ENCODE measurements at regions not wholly inside any gene's neighbourhood (a gene's known extent, or its start where the extent isn't known, plus 50 kb on each side); places are given as distances from the start of the nearest gene placed in this dataset.

DNA sequence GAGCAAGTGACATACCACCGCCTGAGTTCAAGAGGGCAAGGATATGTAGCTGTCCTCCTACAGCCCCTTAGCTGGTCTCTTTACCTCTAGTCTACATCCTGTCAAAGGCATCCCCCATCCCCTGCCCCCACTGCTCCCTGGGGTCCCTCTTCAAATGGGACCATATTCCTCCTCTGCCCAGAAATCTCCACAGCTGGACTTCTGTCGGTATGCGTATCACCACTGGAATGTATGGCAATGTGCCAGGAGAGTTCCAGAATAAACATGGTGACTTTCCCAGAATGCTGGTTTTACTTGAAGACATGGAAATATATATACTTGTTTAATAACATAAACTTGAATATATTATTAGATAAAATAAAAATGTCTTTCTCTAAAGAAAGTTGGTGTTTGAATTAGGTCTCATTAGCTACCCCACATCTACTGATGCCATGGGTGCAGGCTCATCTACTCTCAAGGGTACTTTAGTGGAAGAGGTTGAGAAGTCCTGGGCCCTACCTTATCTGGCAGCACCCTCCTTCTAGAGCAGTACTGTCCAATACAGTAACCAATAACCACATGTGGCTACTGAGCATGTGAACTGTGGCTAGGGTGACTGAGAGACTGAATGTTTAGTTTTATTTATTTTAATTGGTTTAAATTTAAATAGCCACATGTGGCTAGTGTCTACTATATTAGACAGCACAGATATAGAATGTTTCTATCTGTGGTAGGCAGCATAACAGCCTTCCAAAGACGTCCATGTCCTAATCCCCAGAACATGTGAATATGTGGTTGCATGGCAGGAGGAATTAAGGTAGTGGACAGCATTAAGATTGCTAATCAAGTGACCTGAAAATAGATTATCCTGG is 181.7 kb upstream of the SLC30A5 start:
- no peak for DNase-seq (ENCODE audit: low read depth in 2 of 3, low spot score in 1 of 3)

DNA sequence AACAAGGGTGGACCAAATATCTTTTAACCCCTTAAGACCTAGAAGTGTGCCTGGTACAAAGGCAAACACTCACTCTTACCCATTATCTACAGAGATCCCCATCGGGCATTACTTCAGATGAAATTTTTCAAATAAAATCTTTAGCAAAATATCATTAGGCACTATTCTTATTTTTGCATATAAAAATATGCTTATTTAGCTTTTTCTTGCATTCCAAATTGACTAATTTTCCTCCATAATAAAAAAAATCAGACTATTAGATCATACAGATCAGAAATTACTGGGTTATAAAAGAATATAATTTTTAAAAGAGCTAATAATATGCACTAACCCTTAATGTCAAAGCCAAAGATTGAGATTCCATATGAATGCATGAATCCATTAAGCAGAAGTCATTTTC is 178.7 kb upstream of the SLC30A5 start:
- no peak for DNase-seq (ENCODE audit: low read depth in 2 of 3, low spot score in 1 of 3)

DNA sequence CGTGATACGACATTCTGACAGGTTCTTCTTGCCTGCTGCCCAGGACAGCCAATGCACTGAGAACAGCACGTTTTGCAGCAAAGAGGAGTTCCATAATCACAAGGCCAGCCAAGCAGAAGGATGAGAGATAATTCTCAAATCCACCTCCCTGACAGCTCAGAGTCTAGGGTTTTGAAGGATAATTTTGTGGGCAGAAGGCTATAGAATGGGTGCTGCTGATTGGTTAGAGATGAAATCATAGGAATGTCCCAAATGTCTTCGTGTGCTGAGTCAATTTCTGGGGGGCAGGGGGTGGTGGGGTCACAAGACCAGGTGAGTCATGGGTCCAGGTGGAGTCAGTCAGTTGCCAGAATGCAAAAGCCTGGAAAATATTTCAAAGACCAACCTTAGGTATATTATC is 175.5 kb upstream of the SLC30A5 start:
- no peak for DNase-seq (ENCODE audit: low read depth in 2 of 3, low spot score in 1 of 3)

DNA sequence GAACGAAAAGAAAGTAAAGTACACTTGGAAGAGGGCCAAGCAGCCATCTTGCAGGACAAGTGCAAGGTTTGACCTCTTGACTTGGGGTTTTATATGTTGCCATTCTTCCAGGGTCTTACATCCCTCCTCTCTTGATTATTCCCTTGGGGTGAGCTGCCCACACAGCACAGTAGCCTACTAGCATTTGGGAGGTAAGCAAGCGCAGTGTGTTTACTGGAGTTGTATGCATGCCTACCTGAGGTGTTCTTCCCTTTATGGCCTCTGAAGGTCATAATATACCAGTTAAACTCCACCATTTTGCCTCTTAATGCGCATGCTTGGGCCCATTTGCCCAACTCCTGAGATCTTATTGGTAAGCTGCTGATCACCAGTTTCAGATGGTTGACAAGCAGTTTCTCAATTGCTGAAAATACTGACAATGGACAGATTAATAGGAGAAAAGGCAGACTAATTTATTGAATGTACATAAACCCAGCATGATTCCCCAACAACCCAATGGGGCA is 173.8 kb upstream of the SLC30A5 start:
- no peak for DNase-seq (ENCODE audit: low read depth in 2 of 3, low spot score in 1 of 3)

DNA sequence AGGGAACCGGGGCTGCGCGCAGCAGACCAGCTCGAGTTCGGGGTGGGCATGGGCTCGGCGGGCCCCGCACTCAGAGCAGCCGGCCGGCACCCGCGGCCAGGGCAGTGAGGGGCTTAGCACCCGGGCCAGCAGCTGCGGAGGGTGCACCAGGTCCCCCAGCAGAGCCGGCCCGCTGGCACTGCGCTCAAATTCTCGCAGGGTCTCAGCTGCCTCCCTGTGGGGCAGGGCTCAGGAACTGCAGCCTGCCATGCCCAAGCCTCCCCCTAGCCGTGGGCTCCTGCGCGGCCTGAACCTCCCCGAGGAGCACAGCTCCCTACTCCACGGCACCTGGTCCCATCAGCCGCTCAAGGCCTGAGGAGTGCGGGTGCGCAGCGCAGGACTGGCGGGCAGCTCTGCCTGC is 172.9 kb upstream of the SLC30A5 start:
- no peak for DNase-seq (ENCODE audit: low read depth in 2 of 3, low spot score in 1 of 3)

DNA sequence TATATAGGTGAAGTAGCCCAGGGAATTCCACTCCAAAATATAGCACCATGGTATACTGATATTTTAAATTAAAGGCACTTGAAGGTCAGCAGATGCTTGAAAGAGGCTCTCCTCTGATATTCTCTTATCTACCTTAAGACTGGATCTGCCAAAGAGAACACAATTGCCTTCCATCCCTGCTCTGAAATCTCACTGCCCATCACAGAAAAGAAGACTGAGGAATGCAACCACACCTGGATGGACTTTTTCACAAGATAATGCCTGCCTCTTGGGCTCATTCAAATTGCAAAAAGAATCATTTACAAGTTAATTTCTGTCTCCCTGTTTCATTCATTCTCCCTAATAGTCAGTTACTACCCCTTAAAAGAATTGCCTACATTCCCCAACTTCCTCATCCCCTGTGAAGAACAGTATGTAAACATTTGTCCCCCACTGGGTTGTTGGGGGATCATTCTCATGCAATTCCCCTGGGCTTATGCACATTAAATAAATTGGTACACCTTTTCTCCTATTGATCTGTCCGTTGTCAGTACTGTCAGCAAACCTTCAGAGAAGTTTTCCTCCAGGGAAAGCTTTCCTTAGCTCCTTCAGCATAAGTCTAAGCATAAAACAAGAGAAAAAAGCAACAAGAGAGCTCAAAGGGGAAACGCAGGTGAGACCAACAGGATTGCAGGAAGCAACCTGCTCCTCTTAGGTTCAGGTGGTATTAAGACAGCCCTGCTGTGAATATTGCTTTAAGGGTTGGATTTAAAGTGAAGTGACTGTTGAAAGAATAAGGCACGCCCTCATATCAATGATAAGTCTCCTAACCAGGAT is 171.4 kb upstream of the SLC30A5 start:
- DNase-seq (ENCODE audit: low read depth in 2 of 3, low spot score in 1 of 3), result no peak

DNA sequence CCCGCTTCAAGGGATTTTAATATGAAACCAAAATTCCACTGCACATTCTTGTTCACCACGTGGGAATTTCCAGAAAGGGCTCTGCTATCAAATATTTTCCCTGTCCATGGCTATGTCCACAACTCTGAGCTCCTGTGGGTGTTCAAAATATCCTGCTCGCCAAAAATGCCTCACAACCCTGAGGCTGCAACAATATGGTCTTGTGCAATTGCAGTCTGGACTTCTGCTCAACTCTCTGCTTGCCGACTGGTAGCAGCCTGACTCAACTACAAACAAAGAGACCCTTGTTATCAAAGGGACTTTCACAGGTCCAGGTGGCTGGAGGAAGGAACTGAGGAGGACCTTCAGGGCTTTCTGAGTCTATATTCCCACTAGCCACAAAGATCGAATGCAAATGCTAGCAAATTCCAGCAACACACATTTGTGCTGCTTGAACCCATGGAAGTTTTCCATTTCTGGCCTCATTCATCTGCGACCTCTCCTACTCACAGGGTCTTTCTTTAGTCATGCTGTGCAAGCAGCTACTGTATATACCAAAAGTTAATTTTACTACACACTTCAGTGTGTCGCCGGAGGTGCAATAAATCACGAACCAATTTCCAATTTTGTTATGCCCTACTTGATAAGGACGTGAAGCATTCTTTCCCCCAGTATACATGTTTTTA is 169.2 kb upstream of the SLC30A5 start:
- no peak for DNase-seq (ENCODE audit: low read depth in 2 of 3, low spot score in 1 of 3)

DNA sequence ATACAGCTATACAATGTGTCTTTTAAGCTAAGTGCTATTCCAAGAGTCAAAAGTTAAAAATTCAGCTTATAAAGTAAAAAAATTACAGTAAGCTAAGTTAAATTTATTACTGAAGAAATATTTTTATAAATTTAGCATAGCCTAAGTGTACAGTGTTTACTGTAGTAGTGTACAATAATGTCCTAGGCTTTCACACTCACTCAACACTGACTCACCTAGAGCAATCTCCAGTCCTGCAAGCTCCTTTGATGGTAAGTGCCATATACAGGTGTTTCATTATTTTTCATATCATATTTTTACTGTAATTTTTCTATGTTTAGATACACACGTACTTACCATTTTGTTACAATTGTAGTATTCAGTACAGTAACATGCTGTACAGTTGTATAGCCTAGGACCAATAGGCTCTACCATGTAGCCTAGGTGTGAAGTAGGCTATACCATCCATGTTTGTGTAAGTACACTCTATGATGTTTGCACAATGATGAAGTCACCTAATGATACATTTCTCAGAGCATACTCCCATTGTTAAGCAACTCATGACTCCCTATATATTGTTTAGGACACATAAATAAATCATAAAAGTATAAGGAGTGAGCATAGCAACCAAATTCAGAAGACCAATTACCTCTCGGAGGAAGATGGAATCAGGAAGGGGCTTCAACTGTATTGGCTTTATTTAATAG is 165.1 kb upstream of the SLC30A5 start:
- DNase-seq (ENCODE audit: low read depth in 2 of 3, low spot score in 1 of 3), result no peak

DNA sequence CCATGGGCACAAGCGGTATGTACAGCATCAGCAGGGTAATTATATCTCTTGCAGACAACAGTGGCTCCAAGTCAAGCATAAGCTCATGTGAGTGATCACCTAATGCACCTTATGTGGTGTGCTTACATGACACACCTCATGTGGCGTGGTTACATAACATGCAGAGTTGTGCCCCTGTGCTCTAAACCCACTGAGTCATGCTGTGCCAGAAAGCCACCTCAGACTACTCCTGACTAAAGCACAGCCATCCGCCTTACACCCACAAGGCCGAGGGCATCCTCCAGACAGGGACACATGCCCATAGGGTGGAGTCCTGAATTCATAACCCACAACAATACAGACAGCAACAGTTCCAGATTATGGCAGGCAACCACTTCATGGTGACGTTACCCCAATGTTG is 163.7 kb upstream of the SLC30A5 start:
- no peak for DNase-seq (ENCODE audit: low read depth in 2 of 3, low spot score in 1 of 3)

DNA sequence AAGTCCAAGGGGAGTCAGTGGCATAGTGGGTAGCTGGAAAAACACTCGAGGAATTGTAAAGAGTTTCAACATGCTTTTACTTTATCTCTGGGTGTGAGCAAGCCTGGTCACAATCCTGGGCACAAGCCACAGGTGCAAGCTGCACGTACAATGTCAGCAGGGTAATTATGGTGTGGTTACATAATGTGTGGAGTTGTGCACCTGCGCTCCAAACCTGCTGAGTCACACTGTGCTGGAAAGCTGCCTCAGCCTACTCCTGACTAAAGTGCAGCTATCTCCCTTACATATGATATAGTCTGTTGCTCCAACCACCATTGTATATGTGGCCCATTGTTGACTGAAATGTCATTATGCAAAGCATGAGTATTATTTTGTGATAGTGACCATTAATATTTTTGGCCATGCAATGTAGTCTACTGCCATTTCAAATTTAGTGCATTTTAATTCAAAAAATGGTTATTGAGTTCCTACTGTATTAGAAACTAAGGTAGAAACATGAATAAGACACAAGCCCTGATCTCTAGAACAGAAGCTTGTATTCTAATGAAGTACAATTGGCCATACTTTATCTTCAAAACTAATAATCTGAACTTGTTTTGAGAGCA is 160.9 kb upstream of the SLC30A5 start:
- DNase-seq (ENCODE audit: low read depth in 2 of 3, low spot score in 1 of 3), result no peak

DNA sequence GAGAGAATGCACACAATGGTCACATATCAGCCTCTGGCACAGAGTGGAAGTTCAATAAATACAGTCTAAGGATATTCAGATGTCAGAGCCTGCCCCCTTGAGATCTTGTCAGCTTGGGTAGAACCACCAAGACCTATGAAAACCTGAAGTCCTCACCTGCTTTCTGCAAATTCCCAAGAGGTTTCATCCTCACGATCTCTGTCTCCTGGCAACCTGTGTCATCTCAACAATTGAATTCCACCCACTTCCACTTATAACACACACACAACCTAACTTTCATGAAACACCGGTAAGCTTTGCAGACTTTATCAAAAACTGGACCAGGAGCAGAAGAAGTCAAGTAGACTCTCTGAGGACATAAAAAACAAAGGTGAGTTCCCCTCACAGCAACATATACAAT is 151.6 kb upstream of the SLC30A5 start:
- DNase-seq (ENCODE audit: low read depth in 2 of 3, low spot score in 1 of 3), result no peak

DNA sequence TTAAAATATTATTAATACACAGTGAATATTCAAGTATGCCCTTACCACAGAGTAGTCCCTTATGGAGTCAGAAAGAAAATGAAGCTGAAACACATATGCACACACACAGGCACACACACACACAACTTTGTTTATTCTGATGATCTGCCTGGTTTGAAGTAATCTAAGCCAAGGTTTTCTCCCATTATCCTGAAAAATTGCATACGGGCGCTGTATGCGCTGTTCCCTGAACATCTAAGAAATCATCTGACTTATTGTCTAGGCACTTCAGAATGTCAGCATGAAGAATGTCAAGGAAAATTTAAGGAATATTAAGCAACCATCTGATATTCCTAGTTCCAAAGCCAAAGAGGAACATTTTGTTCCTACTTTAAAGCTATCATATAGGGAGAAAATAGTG is 147.1 kb upstream of the SLC30A5 start:
- no peak for DNase-seq (ENCODE audit: low read depth in 2 of 3, low spot score in 1 of 3)

DNA sequence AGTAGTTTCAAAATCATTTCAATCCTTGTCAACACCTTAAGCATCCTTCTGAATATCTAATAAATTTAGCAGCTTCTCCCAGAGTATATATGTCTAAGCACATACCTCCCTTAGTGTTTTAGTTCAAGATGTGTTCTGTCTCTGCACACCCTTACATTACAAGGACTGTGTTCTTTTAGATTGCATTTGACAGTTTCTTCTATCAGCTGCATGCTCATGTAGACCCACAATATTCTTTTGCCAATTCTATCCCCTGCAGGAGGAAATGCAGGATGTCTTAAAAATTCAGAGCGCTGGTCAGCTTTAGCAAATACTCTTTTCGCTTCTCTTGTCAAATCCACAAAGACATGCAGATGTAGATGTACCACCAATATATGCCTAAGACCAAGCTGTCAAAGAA is 145.8 kb upstream of the SLC30A5 start:
- no peak for DNase-seq (ENCODE audit: low read depth in 2 of 3, low spot score in 1 of 3)

DNA sequence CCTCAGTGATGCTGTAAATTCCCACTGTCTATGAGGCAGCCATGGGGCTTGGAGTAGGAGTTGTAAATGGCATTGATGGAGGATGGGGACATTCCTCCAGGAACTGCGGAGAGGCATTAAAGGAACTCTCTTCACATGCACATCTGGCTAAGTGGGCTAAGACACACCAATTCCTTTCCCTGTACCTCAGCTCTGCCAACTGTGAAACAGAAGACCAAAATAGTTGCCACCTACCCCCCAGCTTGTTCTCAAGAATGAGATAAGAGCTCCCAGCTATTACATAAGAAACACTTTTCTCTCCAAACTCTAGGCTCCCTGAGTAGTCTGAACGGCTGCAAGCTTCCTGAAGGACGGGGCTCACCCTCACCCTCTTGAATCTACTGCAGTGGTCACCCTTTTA is 144.6 kb upstream of the SLC30A5 start:
- no peak for DNase-seq (ENCODE audit: low read depth in 2 of 3, low spot score in 1 of 3)

DNA sequence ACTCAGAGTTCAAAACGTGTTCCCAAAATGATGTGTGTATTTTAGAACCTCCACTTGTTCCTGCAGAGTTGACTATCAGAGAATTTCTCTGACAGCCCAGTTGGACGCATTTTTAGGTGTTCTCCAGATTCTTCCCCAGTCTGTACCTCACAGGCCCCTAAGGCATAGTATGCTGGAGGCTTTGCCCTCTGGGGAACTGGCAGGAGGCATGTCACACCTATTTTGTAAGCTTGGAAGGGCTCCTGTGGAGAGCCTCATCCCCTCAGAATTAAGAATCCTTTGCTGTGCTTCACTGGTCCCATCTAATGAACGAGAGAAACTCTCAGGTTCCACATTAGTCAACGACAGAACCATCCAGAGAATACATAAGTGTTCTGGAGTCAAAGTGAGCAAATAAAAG is 144.1 kb upstream of the SLC30A5 start:
- DNase-seq (ENCODE audit: low read depth in 2 of 3, low spot score in 1 of 3), result no peak

DNA sequence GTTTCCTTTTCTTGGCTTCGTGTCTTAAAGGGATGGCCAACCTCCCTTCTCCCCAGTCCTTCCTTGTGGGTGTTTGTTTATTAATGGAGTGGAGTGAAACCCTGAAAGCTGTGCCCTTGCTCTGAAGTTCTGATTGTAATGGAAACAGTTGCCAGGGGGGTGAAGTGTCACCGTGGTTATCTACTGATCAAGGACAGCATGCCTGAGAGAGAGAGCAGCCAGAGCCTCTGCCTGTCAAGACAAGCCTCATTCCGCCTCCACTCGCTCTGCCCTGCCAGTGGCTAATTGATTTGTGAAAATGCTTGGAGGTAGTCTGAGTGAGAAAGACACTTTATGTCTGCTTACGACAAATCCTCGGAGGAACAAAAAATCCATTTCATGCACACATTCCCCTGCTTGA is 143.7 kb upstream of the SLC30A5 start:
- DNase-seq (ENCODE audit: low read depth in 2 of 3, low spot score in 1 of 3), result no peak

DNA sequence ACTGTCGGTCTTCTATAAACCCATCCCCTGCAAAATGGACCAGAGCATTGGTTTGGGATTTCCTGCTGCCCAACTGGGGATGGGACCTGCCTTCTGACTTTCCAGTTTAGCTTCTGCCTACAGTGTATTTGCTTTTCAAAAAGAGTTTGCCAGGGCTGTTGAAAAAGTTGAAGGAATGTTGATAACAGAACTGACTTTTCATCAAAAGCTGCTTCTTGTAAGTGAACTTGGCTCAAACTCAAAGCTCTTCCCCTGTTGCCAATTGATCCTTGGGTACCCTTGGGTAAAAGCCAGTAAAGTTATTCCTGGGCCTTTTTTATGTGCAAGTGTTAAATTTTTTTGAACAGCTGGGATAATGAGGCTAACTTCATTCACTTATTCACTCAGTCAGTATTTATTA is 142.9 kb upstream of the SLC30A5 start:
- no peak for DNase-seq (ENCODE audit: low read depth in 2 of 3, low spot score in 1 of 3)

DNA sequence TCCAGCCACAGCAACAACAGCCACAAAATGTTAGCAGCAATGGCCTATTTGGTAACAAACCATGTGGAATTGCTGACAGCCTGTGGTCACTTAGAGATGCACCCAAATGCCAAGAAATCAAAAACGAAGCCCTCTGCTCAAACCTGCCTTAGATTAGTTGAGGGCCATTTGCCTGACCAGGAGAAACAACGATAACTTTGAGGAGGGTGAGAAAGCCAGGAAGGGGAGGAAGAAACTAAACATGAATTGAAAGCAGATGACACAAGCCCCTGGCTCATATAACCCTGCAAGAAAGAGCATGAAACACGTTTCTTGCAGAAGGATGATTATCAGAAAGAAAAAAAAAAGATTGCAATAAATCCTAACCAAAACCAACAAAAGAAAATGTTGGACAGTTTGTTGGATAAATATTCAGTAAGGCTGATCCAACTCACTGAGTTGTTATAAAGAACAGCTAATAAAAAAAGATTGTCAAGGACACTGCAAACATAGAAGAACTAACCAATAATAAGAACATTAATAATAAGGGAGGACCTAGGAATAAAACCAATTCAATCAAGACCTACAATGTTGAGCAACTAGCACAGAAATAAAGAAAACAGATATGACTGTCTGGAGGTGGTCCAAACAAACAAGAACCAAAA is 140.5 kb upstream of the SLC30A5 start:
- DNase-seq (ENCODE audit: low read depth in 2 of 3, low spot score in 1 of 3), result no peak

DNA sequence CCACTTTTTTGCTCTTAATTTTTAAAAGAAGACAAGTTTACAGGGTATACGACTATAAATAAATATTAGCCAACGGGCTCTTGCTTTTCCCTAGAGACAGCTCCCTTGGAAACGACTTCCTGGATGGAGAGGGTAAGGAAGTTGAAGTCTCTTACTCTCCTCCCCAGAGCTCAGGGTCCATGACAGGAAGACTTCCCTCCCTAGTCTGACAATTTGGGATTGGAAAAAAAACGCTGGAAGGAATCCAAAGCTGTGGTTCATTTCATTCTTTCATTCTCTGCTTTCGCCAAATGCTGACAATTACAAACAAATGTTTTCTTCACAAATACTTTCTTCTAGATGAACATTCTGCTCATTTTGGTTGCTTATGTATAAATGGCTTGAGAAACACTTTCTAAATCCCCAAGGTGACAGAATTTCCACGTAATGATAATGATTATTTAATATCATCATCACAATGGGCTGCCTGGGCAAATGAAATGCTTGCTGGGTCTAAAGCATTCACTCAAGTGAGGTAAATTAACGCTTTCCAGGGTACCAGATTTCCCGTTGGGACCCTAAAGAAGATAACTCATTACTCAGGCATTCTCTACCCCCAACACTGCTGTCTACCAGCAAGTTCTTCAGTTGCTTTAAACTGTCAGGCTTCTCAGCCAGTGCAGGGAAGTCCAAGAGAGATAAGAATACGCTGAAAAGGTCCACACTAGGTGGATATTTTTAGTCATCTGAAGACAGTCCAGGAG is 139.8 kb upstream of the SLC30A5 start:
- no peak for DNase-seq (ENCODE audit: low read depth in 2 of 3, low spot score in 1 of 3)

DNA sequence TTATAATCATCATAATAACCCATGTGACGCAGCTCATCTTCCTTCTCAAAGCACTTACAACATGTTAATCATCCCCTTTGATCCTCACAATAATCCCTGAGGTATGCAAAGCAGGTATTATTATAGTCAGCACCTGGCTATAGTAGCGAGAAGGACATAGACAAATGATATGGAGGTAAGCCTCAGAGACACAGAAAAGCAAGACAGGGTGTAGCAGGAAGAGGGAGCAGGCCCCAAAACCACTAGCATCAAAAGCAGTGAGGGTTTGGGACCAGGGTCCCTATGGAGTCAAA is 139.2 kb upstream of the SLC30A5 start:
- no peak for DNase-seq (ENCODE audit: low read depth in 2 of 3, low spot score in 1 of 3)

Measured in stimulated activated CD4-positive, alpha-beta T cell treated with anti-CD3 and anti-CD28 coated beads, Interleukin-12 subunit alpha, Interleukin-12 subunit beta, amount 100 ng/mL, for 48 hours (primary cell).